Epithelial cell of proximal tubule (primary cell): ENCODE measurements at regions not wholly inside any gene's neighbourhood (a gene's known extent, or its start where the extent isn't known, plus 50 kb on each side); places are given as distances from the start of the nearest gene placed in this dataset.

ENCODE experiments used
- DNase-seq: peaks from one replicate; pipeline ENCODE4 v3.0.0-alpha.2; 2011; ENCODE audit warnings: low read depth
- H3K4me3 ChIP-seq: 2 replicates; pipeline ENCODE4 v1.5.1; 2011; ENCODE audit warnings: low read depth, mild to moderate bottlenecking, low read length
- CTCF ChIP-seq: conservative IDR thresholded peaks from 2 replicates; pipeline ENCODE4 v1.5.1; 2012; ENCODE audit warnings: low read depth, mild to moderate bottlenecking, low read length

- H3K4me3 ChIP-seq, result no peak overlapping the region
- TF ChIP-seq CTCF, result no peak
- DNase-seq, result no peak
Observed at GRCh38 chr7:123305840-123306375, 106.1 kb upstream of the SLC13A1 start.

- TF ChIP-seq CTCF, result no peak
- H3K4me3 ChIP-seq, result no peak overlapping the region
- no peak for DNase-seq
Observed at GRCh38 chr7:123303926-123304325, 104.2 kb upstream of the SLC13A1 start.

DNA sequence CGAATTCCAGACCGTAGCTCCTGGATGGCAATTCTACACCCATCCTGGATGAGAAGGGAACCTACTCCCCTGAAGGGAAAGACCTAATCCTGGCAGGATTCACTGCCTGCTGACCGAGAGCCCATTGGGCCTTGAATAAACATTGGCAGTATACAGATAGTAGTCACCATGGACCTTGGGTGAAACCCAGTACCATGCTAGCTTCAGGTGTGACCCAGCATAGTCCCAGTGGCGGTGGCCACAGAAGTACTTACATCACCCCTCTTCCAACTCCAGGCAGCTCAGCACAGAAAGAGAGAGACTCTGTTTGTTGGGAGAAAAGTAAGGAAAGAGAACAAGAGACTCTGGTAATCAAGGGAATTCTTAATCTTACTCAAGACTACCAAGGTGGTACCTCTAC lies 97.2 kb upstream of the SLC13A1 start:
- H3K4me3 ChIP-seq, result no peak overlapping the region
- DNase-seq, result no peak
- TF ChIP-seq CTCF, result no peak

GRCh38 chr7:123293710-123294109 lies 93.9 kb upstream of the SLC13A1 start:
- H3K4me3 ChIP-seq, result no peak overlapping the region
- DNase-seq, result no peak
- no peak for TF ChIP-seq CTCF

DNA sequence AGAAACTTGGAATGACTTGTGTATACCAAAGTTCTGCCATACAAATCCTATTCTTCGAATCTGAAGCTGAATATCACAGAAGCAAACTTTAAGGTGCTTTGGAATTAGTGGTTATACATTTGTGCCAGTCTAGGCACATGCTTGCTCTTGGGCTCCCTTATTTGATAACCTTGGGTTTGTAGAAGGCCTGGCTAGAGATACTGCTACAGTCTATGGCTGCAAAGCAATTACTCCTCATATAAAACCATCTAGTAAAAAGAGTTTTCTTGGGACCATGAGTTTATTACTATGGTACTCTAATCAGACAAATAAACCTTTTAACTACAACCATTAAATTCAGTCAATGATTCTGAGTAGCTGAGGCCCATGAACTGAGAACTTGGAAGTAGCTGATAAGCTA lies 92.5 kb upstream of the SLC13A1 start:
- no peak for DNase-seq
- TF ChIP-seq CTCF, result no peak
- H3K4me3 ChIP-seq, result no peak overlapping the region

GRCh38 chr7:123289200-123289599 lies 89.4 kb upstream of the SLC13A1 start:
- no peak overlapping the region for H3K4me3 ChIP-seq
- no peak for DNase-seq
- TF ChIP-seq CTCF, result no peak

GRCh38 chr7:123285076-123285700 lies 85.4 kb upstream of the SLC13A1 start:
- TF ChIP-seq CTCF, result peak; percentile 16
- no peak for DNase-seq
- H3K4me3 ChIP-seq, result no peak overlapping the region
